Uterus (tissue), 3 donors: ENCODE measurements at regions not wholly inside any gene's neighbourhood (a gene's known extent, or its start where the extent isn't known, plus 50 kb on each side); places are given as distances from the start of the nearest gene placed in this dataset.

Experiments used
- DNase-seq, 2 donors: peaks; one replicate each; pipeline ENCODE4 v3.0.0-alpha.2; 2019 to 2020
- H3K27ac ChIP-seq, 2 donors: fragments of 200-600 bp; sonication (generic); 1 replicate in 1 of 2; 2 replicates in 1 of 2; pipeline ENCODE4 v1.5.1; 2016 to 2018
- H3K27me3 ChIP-seq, 2 donors: fragments of 200-600 bp; sonication (generic); one replicate each; pipeline ENCODE4 v1.5.1; 2018 to 2019; ENCODE audit warnings: control low read depth in 1 of 2
- H3K36me3 ChIP-seq, 2 donors: fragments of 200-600 bp; sonication (generic); one replicate each; pipeline ENCODE4 v1.5.1; 2019; ENCODE audit warnings: control low read depth in 1 of 2
- H3K4me1 ChIP-seq, 2 donors: fragments of 200-600 bp; sonication (generic); one replicate each; pipeline ENCODE4 v1.5.1; 2018 to 2019; ENCODE audit warnings: control low read depth in 1 of 2
- H3K4me3 ChIP-seq, 2 donors: fragments of 200-600 bp; sonication (generic); 1 replicate in 1 of 2; 2 replicates in 1 of 2; pipeline ENCODE4 v1.5.1; 2018 to 2019; ENCODE audit warnings: mild to moderate bottlenecking in 1 of 2
- H3K9me3 ChIP-seq, 2 donors: fragments of 200-600 bp; sonication (generic); one replicate each; pipeline ENCODE4 v1.5.1; 2019; ENCODE audit warnings: control low read depth in 1 of 2
- CTCF ChIP-seq, 4 experiments: fragments of 200-600 bp in 2 of 4; fragments of 450-650 bp in 2 of 4; sonication (generic) in 2 of 4; IDR thresholded peaks; one replicate each; pipeline ENCODE4 v1.5.1; 2016 to 2019; ENCODE audit warnings: antibody characterized with exemption in 4 of 4, mild to moderate bottlenecking in 2 of 4, moderate library complexity in 1 of 4
- POLR2A ChIP-seq, 2 donors: fragments of 450-650 bp; IDR thresholded peaks; one replicate each; pipeline ENCODE4 v1.6.1; 2016; ENCODE audit warnings: antibody characterized with exemption in 2 of 2, mild to moderate bottlenecking in 1 of 2, moderate library complexity in 1 of 2
- intact Hi-C: fragments of 100-400 bp; cut with DNase I; formaldehyde crosslinking; loops from one replicate; pipeline ENCODE4 v1.15.1; 2023; ENCODE audit warnings: low total_unique reads
- donor health status: DM: yes; HTN: yes; CAD: no.

GRCh38 chr10:123551259-123551658 lies 114.9 kb upstream of the GPR26 start:
- intact Hi-C loops: loop anchor here (10.0 kb wide), 1 partner anchor 416 kb away; the partner anchor contains the start of gene HMX3

GRCh38 chr10:123552760-123553554 lies 113.2 kb upstream of the GPR26 start:
- no peak for DNase-seq
- Histone ChIP-seq H3K27me3 (no peaks in the 10 kb centered on the region), H3K27ac (no peak overlapping the region), H3K4me3 (no peak overlapping the region), H3K4me1 (no peaks in the 10 kb centered on the region), H3K9me3 (no peaks in the 10 kb centered on the region), H3K36me3 (no peaks in the 10 kb centered on the region)
- intact Hi-C loops: loop anchor here (10.0 kb wide), 1 partner anchor 418 kb away; the partner anchor contains the start of gene HMX3
- TF ChIP-seq POLR2A (IDR thresholded peaks at IDR 0.05) (no peak), CTCF (IDR thresholded peaks at IDR 0.05) (no peak)

More at GRCh38 chr10:123551259-123551658, 114.9 kb upstream of the GPR26 start:
- no peak for DNase-seq
- no peak overlapping the region for H3K4me3 ChIP-seq
- no peaks in the 10 kb centered on the region for H3K27me3 ChIP-seq
- H3K9me3 ChIP-seq: no peaks in the 10 kb centered on the region
- no peaks in the 10 kb centered on the region for H3K36me3 ChIP-seq
- H3K27ac ChIP-seq: no peak overlapping the region
- TF ChIP-seq POLR2A (IDR thresholded peaks at IDR 0.05) (no peak), CTCF (IDR thresholded peaks at IDR 0.05) (no peak)
- H3K4me1 ChIP-seq: no peaks in the 10 kb centered on the region

DNA sequence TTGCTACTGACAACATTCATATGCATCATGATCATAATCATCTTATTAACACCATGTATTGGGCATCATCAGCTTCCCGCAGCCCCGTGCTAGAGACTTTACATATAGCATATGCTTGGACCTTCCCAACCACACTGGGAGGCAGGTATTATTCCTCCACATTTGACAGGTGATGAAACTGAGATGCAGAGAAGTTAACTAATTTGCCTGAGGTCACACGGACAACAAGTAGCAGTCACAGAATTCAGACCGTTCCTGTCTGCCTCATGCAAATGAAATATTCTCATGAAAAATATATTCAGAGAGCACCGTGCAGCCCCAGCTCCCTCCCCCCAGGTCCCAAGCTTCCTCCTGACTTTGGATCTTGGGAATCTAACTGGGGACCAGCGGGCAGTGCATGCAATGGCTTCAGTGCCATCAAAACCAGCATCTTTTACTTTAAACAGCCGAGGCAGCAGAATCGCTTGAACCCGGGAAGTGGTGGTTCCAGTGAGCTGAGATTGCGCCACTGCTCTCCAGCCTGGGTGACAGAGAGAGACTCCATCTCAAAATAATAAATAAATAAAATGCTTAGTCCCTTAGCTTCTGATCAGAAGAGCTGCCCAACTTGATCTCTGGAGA lies 112.2 kb upstream of the GPR26 start:
- no peak for TF ChIP-seq CTCF (IDR thresholded peaks at IDR 0.05)
- TF ChIP-seq POLR2A (IDR thresholded peaks at IDR 0.05): no peak
- no peaks in the 10 kb centered on the region for H3K27me3 ChIP-seq

GRCh38 chr10:123554656-123555055 lies 111.5 kb upstream of the GPR26 start:
- no peaks in the 10 kb centered on the region for H3K4me1 ChIP-seq
- no peak overlapping the region for H3K27ac ChIP-seq
- no peaks in the 10 kb centered on the region for H3K27me3 ChIP-seq
- no peak overlapping the region for H3K4me3 ChIP-seq
- intact Hi-C loops: loop anchor here (10.0 kb wide), 1 partner anchor 420 kb away; the partner anchor contains the start of gene HMX3
- no peaks in the 10 kb centered on the region for H3K9me3 ChIP-seq
- DNase-seq: no peak
- H3K36me3 ChIP-seq: no peaks in the 10 kb centered on the region
- TF ChIP-seq CTCF (IDR thresholded peaks at IDR 0.05): no peak
- no peak for TF ChIP-seq POLR2A (IDR thresholded peaks at IDR 0.05)

More for the DNA sequence above, 112.2 kb upstream of the GPR26 start:
- Histone ChIP-seq H3K4me1 (no peaks in the 10 kb centered on the region), H3K27ac (no peak overlapping the region), H3K9me3 (no peaks in the 10 kb centered on the region), H3K36me3 (no peaks in the 10 kb centered on the region), H3K4me3 (no peak overlapping the region)
- intact Hi-C loops: loop anchor here (10.0 kb wide), 1 partner anchor 419 kb away; the partner anchor contains the start of gene HMX3
- DNase-seq: no peak

DNA sequence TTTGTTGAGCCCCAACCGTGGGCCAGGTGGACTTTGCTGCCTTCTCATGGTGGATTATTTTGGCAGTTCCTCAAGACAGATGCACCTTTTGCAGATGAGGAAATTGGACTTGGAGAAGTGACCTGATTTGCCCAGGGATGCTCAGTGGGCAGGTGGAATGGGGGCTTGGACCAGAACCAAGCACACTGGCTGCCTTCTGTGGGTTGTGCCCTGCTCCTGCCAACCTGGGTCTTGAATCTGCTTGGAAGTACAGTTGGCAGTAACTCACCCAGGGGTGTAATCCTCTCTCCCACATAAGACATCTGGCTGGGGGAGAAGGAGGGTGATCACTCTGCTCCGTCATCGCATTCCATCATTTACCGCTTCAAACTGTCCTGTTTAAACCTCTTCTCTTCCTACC lies 110.5 kb upstream of the GPR26 start:
- TF ChIP-seq POLR2A (IDR thresholded peaks at IDR 0.05): no peak
- TF ChIP-seq CTCF (IDR thresholded peaks at IDR 0.05): no peak
- no peak overlapping the region for H3K27ac ChIP-seq
- intact Hi-C loops: loop anchor here (10.0 kb wide), 1 partner anchor 421 kb away; the partner anchor contains the start of gene HMX3
- H3K36me3 ChIP-seq: no peaks in the 10 kb centered on the region
- H3K27me3 ChIP-seq: no peaks in the 10 kb centered on the region
- H3K9me3 ChIP-seq: no peaks in the 10 kb centered on the region
- no peaks in the 10 kb centered on the region for H3K4me1 ChIP-seq
- H3K4me3 ChIP-seq: no peak overlapping the region
- DNase-seq: no peak
